NCI-H1417 (cell line): ENCODE measurements at regions not wholly inside any gene's neighbourhood (a gene's known extent, or its start where the extent isn't known, plus 50 kb on each side); places are given as distances from the start of the nearest gene placed in this dataset.

ENCODE experiments used
- DNase-seq, 3 experiments: peaks; one replicate each; lab custom pipeline; 2025; lab: John Stamatoyannopoulos, UW

- DNase-seq: no peak
Measured at GRCh38 chr6:166010136-166010960, 157.3 kb downstream of the TBXT start.

- no peak for DNase-seq
Measured at GRCh38 chr6:166009385-166010031, 158.1 kb downstream of the TBXT start.

- no peak for DNase-seq
Measured at GRCh38 chr6:166008441-166009369, 158.9 kb downstream of the TBXT start.

GRCh38 chr6:166007349-166008263, 160.0 kb downstream of the TBXT start:
- no peak for DNase-seq

GRCh38 chr6:166006900-166007301, 160.8 kb downstream of the TBXT start:
- no peak for DNase-seq

- DNase-seq: peak in 2 of 3 experiments; percentile 71 to 87
Measured at GRCh38 chr6:166005944-166006899, 161.4 kb downstream of the TBXT start.

GRCh38 chr6:166005401-166005943, 162.2 kb downstream of the TBXT start:
- peak in 2 of 3 experiments; percentile 61 to 64 for DNase-seq

- no peak for DNase-seq
Measured at GRCh38 chr6:166004876-166005275, 162.8 kb downstream of the TBXT start.

- DNase-seq: no peak
Measured at GRCh38 chr6:166004471-166004870, 163.2 kb downstream of the TBXT start.

- DNase-seq: no peak
Measured at GRCh38 chr6:166003569-166003968, 164.1 kb downstream of the TBXT start.

GRCh38 chr6:166001359-166001758, 166.3 kb downstream of the TBXT start:
- no peak for DNase-seq

GRCh38 chr6:165999279-165999678, 168.4 kb downstream of the TBXT start:
- no peak for DNase-seq

- no peak for DNase-seq
Measured at GRCh38 chr6:165998072-165998471, 169.6 kb downstream of the TBXT start.

GRCh38 chr6:165991341-165991740, 176.3 kb downstream of the TBXT start:
- DNase-seq: no peak

- no peak for DNase-seq
Measured at GRCh38 chr6:165990216-165990615, 177.4 kb downstream of the TBXT start.

GRCh38 chr6:165988757-165989456, 178.7 kb downstream of the TBXT start:
- no peak for DNase-seq

GRCh38 chr6:165988302-165988756, 179.3 kb downstream of the TBXT start:
- no peak for DNase-seq

- no peak for DNase-seq
Measured at GRCh38 chr6:165987483-165988301, 180.0 kb downstream of the TBXT start.
